A673 (cell line): ENCODE measurements at regions not wholly inside any gene's neighbourhood (a gene's known extent, or its start where the extent isn't known, plus 50 kb on each side); places are given as distances from the start of the nearest gene placed in this dataset.
"Not testable (repeated sequence)": the region's sequence is repeated elsewhere in the genome, so short reads cannot be mapped to it uniquely, and the experiment has no call there.

Experiments
- BruUV-seq: library from RNA; stranded (reverse); fragments of 400-500 nt; replicated peaks from 2 replicates; lab custom pipeline; 2021; lab: Mats Ljungman, UMichigan
- CTCF ChIA-PET: fragments of 300-600 bp; sonication (Branson Sonifier 250); formaldehyde crosslinking; loops from one replicate; lab custom pipeline; 2022; ENCODE audit warnings: antibody characterized with exemption; lab: Charles Lee
- POLR2A ChIA-PET: fragments of 300-600 bp; sonication (Branson Sonifier 250); formaldehyde crosslinking; loops from one replicate; lab custom pipeline; 2022; ENCODE audit warnings: antibody characterized with exemption; ENCODE audit not compliant: low non-redundant PET; lab: Charles Lee
- DNase-seq: peaks from one replicate; pipeline ENCODE4 v3.0.0-alpha.2; 2015; ENCODE audit warnings: low spot score
- H3K27ac ChIP-seq: fragments of 200-600 bp; sonication (generic); 2 replicates; pipeline ENCODE4 v1.5.1; 2016; ENCODE audit warnings: mixed run types, low read depth, mild to moderate bottlenecking, mixed read lengths, antibody characterized with exemption, low read length; ENCODE audit not compliant: poor library complexity, severe bottlenecking
- H3K27me3 ChIP-seq: fragments of 200-600 bp; sonication (generic); replicated peaks from 2 replicates; pipeline ENCODE4 v1.6.1; 2017; ENCODE audit warnings: mixed run types, low read depth, mild to moderate bottlenecking, mixed read lengths, antibody characterized with exemption, low read length; ENCODE audit not compliant: insufficient read depth, poor library complexity
- H3K36me3 ChIP-seq: fragments of 200-600 bp; sonication (generic); 2 replicates; pipeline ENCODE4 v1.6.1; 2016; ENCODE audit warnings: mixed run types, mild to moderate bottlenecking, mixed read lengths, antibody characterized with exemption, low read length; ENCODE audit not compliant: insufficient read depth, poor library complexity, severe bottlenecking
- H3K4me1 ChIP-seq: fragments of 200-600 bp; sonication (generic); 2 replicates; pipeline ENCODE4 v1.6.1; 2017; ENCODE audit warnings: mixed run types, mild to moderate bottlenecking, mixed read lengths, antibody characterized with exemption, low read length; ENCODE audit not compliant: insufficient read depth, poor library complexity, severe bottlenecking
- H3K4me3 ChIP-seq: fragments of 200-600 bp; sonication (generic); 2 replicates; pipeline ENCODE4 v1.5.1; 2016; ENCODE audit warnings: low read depth, mixed run types, mild to moderate bottlenecking, mixed read lengths, low read length; ENCODE audit not compliant: poor library complexity, severe bottlenecking
- H3K9me3 ChIP-seq: fragments of 200-600 bp; sonication (generic); 2 replicates; pipeline ENCODE4 v1.6.1; 2016; ENCODE audit warnings: mixed run types, low read depth, mild to moderate bottlenecking, mixed read lengths, antibody characterized with exemption, low read length; ENCODE audit not compliant: poor library complexity, severe bottlenecking
- EZH2 ChIP-seq: fragments of 200-600 bp; sonication (generic); IDR thresholded peaks from 2 replicates; pipeline ENCODE4 v1.6.1; 2017; ENCODE audit warnings: borderline replicate concordance, low read depth, mild to moderate bottlenecking, mixed read lengths, antibody characterized with exemption, low read length; ENCODE audit not compliant: poor library complexity, severe bottlenecking
- intact Hi-C: fragments of 100-400 bp; cut with micrococcal nuclease; formaldehyde crosslinking; loops from one replicate; pipeline ENCODE4 v1.10.0; 2022; ENCODE audit not compliant: unreplicated experiment
- TF ChIP-seq, protein P1 (sequence below): fragments of 300-800, 200-600 bp; sonication (generic); conservative IDR thresholded peaks from 2 replicates; pipeline ENCODE4 v1.5.1; 2017; ENCODE audit warnings: low read depth, mild to moderate bottlenecking, antibody characterized with exemption, low read length, moderate library complexity, mixed read lengths

DNA sequence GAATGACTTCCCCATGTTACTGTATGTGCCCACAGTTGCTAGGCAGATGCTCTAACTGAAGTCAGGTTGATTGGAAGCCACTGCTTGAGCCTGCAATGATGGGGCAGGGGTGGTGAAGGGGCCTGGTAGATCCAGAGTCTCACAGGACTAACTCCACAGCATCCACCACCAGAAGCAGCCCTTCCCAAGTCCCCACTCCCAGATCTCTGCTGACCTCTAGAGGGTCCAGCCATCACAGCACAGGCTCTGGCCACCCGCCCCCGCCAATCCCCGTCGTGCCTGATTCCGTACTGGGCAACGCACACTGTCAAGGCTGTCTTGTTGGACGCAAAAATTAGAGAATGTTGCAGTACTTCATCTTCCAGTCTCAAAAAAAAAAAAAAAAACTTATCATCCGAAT is 136.8 kb upstream of the PDE1C start:
- CTCF ChIA-PET, result no interaction called here
- intact Hi-C loops, result loop anchor here (10.0 kb wide), 1 partner anchor 552 kb away; no protein-coding TSS in a partner anchor
- POLR2A ChIA-PET, result no interaction called here
- Histone ChIP-seq H3K9me3 (no peaks in the 10 kb centered on the region), H3K4me3 (no peak overlapping the region), H3K27me3 (peaks cover 48% of the 10 kb centered on the region), H3K27ac (no peak overlapping the region), H3K4me1 (no peaks in the 10 kb centered on the region), H3K36me3 (no peaks in the 10 kb centered on the region)
- TF ChIP-seq EZH2, result no peak
- TF ChIP-seq, protein P1, sequence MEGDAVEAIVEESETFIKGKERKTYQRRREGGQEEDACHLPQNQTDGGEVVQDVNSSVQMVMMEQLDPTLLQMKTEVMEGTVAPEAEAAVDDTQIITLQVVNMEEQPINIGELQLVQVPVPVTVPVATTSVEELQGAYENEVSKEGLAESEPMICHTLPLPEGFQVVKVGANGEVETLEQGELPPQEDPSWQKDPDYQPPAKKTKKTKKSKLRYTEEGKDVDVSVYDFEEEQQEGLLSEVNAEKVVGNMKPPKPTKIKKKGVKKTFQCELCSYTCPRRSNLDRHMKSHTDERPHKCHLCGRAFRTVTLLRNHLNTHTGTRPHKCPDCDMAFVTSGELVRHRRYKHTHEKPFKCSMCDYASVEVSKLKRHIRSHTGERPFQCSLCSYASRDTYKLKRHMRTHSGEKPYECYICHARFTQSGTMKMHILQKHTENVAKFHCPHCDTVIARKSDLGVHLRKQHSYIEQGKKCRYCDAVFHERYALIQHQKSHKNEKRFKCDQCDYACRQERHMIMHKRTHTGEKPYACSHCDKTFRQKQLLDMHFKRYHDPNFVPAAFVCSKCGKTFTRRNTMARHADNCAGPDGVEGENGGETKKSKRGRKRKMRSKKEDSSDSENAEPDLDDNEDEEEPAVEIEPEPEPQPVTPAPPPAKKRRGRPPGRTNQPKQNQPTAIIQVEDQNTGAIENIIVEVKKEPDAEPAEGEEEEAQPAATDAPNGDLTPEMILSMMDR, result no peak; the same call in 1 of the 2 replicates
- BruUV-seq, result no TSS peak
- peak; percentile 4 for DNase-seq

DNA sequence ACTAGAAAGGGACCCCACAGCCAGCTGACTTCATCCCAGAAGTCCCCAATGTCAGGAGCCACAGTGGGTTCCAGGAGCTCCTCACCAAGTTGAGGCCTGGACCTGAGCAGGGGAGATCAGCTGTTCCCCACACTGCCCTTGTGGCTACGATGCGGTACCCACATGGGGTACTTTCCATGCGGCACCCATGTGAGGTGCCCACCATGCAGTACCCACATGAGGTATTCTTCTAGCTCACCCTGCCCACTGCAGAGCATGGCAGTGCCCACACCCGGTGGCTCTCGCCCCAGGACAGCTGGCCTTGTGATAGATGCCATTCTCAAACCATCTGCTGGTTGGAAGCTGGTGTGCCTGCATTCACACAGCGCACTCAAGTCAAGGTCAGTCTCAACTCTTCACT is 136.3 kb upstream of the PDE1C start:
- no peak overlapping the region for H3K27ac ChIP-seq
- CTCF ChIA-PET, result interaction anchor here (0.5 kb wide), 1 partner anchor 1240 kb away, joined by 4 read pairs; no protein-coding TSS in a partner anchor
- intact Hi-C loops, result loop anchor here (10.0 kb wide), 1 partner anchor 552 kb away; no protein-coding TSS in a partner anchor
- POLR2A ChIA-PET, result no interaction called here
- DNase-seq, result no peak
- no peak overlapping the region for H3K4me3 ChIP-seq
- H3K9me3 ChIP-seq, result no peaks in the 10 kb centered on the region
- no peaks in the 10 kb centered on the region for H3K36me3 ChIP-seq
- TF ChIP-seq, protein P1, result no peak
- TF ChIP-seq EZH2, result no peak
- no peaks in the 10 kb centered on the region for H3K4me1 ChIP-seq
- BruUV-seq, result no TSS peak
- H3K27me3 ChIP-seq, result peaks cover 46% of the 10 kb centered on the region

DNA sequence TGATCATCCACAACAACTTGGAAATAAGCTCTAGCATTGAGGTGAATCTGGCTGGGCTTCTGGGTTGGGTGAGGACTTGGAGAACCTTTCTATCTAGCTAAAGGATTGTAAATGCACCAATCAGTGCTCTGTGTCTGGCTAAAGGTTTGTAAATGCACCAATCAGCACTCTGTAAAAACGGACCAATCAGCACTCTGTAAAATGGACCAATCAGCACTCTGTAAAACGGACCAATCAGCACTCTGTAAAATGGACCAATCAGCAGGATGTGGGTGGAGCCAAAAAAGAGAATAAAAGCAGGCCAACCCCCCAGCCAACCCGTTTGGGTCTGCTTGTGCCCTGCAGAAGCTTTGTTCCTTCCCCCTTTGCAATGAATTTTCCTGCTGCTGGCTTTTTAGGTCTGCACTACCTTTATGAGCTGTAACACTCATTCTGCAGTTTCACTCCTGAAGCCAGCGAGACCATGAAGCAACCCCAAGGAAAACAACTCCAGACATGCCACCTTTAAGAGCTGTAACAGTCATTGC is 135.2 kb upstream of the PDE1C start:
- CTCF ChIA-PET, DNase-seq, H3K9me3 ChIP-seq, POLR2A ChIA-PET, H3K4me3 ChIP-seq, H3K36me3 ChIP-seq, BruUV-seq, H3K4me1 ChIP-seq, H3K27ac ChIP-seq: not testable (repeated sequence)
- intact Hi-C loops, result loop anchor here (10.0 kb wide), 1 partner anchor 551 kb away; no protein-coding TSS in a partner anchor
- H3K27me3 ChIP-seq, result peaks cover 42% of the 10 kb centered on the region
